Gastroesophageal sphincter (tissue), 4 donors: ENCODE measurements at regions not wholly inside any gene's neighbourhood (a gene's known extent, or its start where the extent isn't known, plus 50 kb on each side); places are given as distances from the start of the nearest gene placed in this dataset.
A peak's percentile ranks its signal among the peaks of the same experiment; 100 is the strongest.
"Not testable (repeated sequence)": the region's sequence is repeated elsewhere in the genome, so short reads cannot be mapped to it uniquely, and the experiment has no call there.

Source experiments
- ATAC-seq: fragments of 150-250 bp; one replicate; pipeline ENCODE4 v1.9.1; 2016; ENCODE audit warnings: mild to moderate bottlenecking, moderate library complexity
- H3K27ac ChIP-seq, 4 donors: fragments of 200-600 bp; sonication (generic) in 3 of 4; 1 replicate in 3 of 4; 2 replicates in 1 of 4; pipeline ENCODE4 v1.5.1; 2016 to 2019
- H3K27me3 ChIP-seq: fragments of 200-600 bp; sonication (generic); one replicate; pipeline ENCODE4 v1.5.1; 2019
- H3K36me3 ChIP-seq, 2 donors: fragments of 200-600 bp; sonication (generic); one replicate each; pipeline ENCODE4 v1.5.1; 2019; ENCODE audit warnings: control low read depth in 1 of 2
- H3K4me1 ChIP-seq, 3 donors: fragments of 200-600 bp; sonication (generic); 1 replicate in 2 of 3; 2 replicates in 1 of 3; pipeline ENCODE4 v1.5.1; 2016 to 2019; ENCODE audit warnings: control low read depth in 2 of 3
- H3K4me3 ChIP-seq, 2 donors: fragments of 200-600 bp; sonication (generic); one replicate each; pipeline ENCODE4 v1.5.1; 2019; ENCODE audit warnings: mild to moderate bottlenecking in 1 of 2, moderate library complexity in 1 of 2
- H3K9me3 ChIP-seq, 3 donors: fragments of 200-600 bp; sonication (generic); one replicate each; pipeline ENCODE4 v1.5.1; 2017 to 2019; ENCODE audit warnings: control low read depth in 2 of 3
- EP300 ChIP-seq: sonication (generic); formaldehyde crosslinking; IDR thresholded peaks from one replicate; pipeline ENCODE4 v1.6.1; 2017; ENCODE audit warnings: antibody characterized with exemption, mild to moderate bottlenecking
- POLR2A ChIP-seq, 2 donors: fragments of 450-650 bp; IDR thresholded peaks; one replicate each; pipeline ENCODE4 v1.6.1; 2017; ENCODE audit warnings: antibody characterized with exemption in 2 of 2, mild to moderate bottlenecking in 2 of 2, moderate library complexity in 1 of 2
- POLR2AphosphoS5 ChIP-seq: sonication (generic); formaldehyde crosslinking; IDR thresholded peaks from one replicate; pipeline ENCODE4 v1.6.1; 2017; ENCODE audit warnings: antibody characterized with exemption
- WGBS, 2 donors: methylation state at CpG; one replicate each; pipeline ENCODE4 v1.1.5; 2018; ENCODE audit warnings: low coverage in 1 of 2; 5-methylcytosine and 5-hydroxymethylcytosine counted together
- TF ChIP-seq, protein P1 (sequence below), 4 experiments: fragments of 200-600 bp in 2 of 4; fragments of 450-650 bp in 2 of 4; sonication (generic) in 1 of 4; IDR thresholded peaks; one replicate each; pipeline ENCODE4 v1.5.1; 2017 to 2019; ENCODE audit warnings: antibody characterized with exemption in 4 of 4, mild to moderate bottlenecking in 2 of 4, moderate library complexity in 2 of 4

DNA sequence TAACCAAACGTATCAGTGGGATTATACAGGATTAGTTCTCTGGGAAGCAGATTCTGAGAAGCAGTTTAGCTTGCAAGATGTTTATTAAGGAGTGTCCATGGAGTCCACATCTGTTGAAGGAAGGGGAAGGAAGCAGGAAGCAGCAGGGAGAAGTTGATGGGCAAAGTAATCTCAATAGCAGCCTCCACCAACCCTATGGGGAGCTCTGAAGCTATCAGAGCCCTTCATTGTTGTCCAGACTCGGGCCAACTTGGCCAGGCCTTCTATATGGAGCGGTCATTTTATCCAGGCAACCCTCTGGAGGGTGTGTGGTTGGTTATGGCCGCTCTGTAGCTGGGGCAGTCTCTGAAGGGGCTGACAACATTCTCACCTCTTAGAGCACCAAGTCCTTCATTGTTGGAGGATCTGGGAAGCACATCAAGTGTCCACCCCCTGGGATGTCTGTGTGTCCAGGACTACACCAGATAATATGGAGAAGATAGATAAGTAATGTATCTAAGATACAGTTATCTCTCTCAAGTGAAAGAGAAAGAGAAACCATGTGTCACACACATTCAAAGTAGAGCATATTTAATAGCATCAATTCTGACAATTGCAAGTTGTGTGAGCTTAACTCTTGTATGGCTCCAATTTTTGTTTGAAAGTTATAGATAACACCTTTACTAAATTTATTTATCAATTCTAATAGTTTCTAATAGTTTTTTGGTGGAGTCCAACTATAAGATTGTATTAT is 101.7 kb upstream of the TRIM77 start:
- no peak for TF ChIP-seq POLR2A (IDR thresholded peaks at IDR 0.05)
- TF ChIP-seq EP300, result no peak
- TF ChIP-seq POLR2AphosphoS5, result no peak
- TF ChIP-seq, protein P1, sequence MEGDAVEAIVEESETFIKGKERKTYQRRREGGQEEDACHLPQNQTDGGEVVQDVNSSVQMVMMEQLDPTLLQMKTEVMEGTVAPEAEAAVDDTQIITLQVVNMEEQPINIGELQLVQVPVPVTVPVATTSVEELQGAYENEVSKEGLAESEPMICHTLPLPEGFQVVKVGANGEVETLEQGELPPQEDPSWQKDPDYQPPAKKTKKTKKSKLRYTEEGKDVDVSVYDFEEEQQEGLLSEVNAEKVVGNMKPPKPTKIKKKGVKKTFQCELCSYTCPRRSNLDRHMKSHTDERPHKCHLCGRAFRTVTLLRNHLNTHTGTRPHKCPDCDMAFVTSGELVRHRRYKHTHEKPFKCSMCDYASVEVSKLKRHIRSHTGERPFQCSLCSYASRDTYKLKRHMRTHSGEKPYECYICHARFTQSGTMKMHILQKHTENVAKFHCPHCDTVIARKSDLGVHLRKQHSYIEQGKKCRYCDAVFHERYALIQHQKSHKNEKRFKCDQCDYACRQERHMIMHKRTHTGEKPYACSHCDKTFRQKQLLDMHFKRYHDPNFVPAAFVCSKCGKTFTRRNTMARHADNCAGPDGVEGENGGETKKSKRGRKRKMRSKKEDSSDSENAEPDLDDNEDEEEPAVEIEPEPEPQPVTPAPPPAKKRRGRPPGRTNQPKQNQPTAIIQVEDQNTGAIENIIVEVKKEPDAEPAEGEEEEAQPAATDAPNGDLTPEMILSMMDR (IDR thresholded peaks at IDR 0.05), result no peak
- H3K36me3 ChIP-seq, result no peaks in the 10 kb centered on the region
- H3K4me3 ChIP-seq, result no peak overlapping the region
- H3K9me3 ChIP-seq, result no peaks in the 10 kb centered on the region
- ATAC-seq, result no peak
- H3K4me1 ChIP-seq, result no peaks in the 10 kb centered on the region
- no peaks in the 10 kb centered on the region for H3K27me3 ChIP-seq
- no peak overlapping the region for H3K27ac ChIP-seq
- 57 to 82% methylated on average over 2 to 4 of the region's 4 CpGs for WGBS, 2 donors

DNA sequence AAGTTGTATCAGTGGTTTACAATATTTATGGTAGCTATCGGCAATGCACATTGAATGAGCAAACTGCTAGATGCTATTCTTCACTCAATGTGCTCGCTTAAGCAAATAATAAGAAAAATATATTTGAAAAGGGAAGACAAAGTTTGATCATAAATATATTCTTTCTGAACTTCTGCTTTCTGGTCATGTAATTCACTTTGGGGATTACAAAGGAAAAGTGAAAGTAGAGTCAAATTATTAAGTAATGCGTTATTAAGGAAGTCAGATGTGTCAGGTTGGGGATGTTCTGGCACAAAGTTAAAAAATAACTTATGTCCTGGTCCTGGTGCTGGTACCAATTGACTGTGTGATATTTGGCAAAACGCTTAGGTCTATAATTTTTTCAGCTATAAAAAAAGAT is 98.0 kb upstream of the TRIM77 start:
- no peaks in the 10 kb centered on the region for H3K27me3 ChIP-seq
- no peak overlapping the region for H3K4me3 ChIP-seq
- 72 to 77% methylated on average over 4 of the region's 4 CpGs for WGBS, 2 donors
- no peak overlapping the region for H3K27ac ChIP-seq
- no peak for ATAC-seq
- no peaks in the 10 kb centered on the region for H3K36me3 ChIP-seq
- no peak for TF ChIP-seq POLR2AphosphoS5
- no peak for TF ChIP-seq POLR2A (IDR thresholded peaks at IDR 0.05)
- no peak for TF ChIP-seq EP300
- TF ChIP-seq, protein P1 (IDR thresholded peaks at IDR 0.05), result no peak
- no peaks in the 10 kb centered on the region for H3K9me3 ChIP-seq
- H3K4me1 ChIP-seq, result no peaks in the 10 kb centered on the region

DNA sequence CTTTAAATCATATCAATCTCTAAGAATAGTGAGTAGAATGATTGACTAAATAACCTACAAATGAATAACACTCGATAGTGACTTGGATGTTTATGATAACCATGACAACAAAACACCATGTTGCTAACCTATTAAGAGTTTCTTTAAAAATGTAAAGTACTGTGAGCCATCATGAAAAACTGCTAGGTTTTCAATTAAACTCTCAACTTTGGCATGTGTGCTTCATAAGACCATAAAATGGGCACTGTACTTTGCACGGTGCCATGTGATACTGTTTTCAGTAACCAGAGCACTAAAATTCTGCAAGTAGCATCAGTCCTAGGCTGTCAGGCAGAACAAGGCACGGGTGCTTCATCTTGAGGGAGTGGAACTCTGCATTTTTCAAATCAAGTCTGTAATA is 96.2 kb upstream of the TRIM77 start:
- TF ChIP-seq, protein P1 (IDR thresholded peaks at IDR 0.05), result no peak
- TF ChIP-seq EP300 (no peak), POLR2A (IDR thresholded peaks at IDR 0.05) (no peak), POLR2AphosphoS5 (no peak)
- H3K4me1 ChIP-seq, result no peaks in the 10 kb centered on the region
- no peak for ATAC-seq
- no peaks in the 10 kb centered on the region for H3K27me3 ChIP-seq
- no peak overlapping the region for H3K27ac ChIP-seq
- no peak overlapping the region for H3K4me3 ChIP-seq
- no peaks in the 10 kb centered on the region for H3K36me3 ChIP-seq
- H3K9me3 ChIP-seq, result no peaks in the 10 kb centered on the region
- 66 to 74% methylated on average over 3 of the region's 3 CpGs for WGBS, 2 donors

DNA sequence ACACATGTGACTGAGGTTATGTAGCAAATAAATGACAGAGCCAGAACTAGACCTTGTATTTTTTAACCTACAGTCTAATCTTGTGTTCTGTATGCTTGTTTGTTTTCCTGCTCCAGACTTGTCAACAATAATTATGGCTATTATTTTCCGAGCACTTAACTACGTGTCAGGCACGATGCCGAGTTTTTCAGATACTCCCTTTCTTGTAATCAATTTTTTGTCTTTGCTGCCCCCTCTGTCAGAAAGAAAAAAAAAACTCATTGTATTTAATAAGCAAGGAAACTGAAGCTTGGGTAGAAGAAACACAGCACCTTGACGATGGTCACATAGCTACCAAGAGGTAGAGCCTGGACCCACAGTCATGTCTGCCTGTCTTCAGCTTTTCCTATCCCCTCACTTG is 95.7 kb upstream of the TRIM77 start:
- not testable (repeated sequence) for ATAC-seq, H3K36me3 ChIP-seq, H3K27me3 ChIP-seq, H3K9me3 ChIP-seq, H3K27ac ChIP-seq, H3K4me1 ChIP-seq, H3K4me3 ChIP-seq
- TF ChIP-seq, protein P1 (IDR thresholded peaks at IDR 0.05), result peak in 1 of 4 experiments; percentile 26
- 23 to 36% methylated on average over 5 of the region's 5 CpGs for WGBS, 2 donors

DNA sequence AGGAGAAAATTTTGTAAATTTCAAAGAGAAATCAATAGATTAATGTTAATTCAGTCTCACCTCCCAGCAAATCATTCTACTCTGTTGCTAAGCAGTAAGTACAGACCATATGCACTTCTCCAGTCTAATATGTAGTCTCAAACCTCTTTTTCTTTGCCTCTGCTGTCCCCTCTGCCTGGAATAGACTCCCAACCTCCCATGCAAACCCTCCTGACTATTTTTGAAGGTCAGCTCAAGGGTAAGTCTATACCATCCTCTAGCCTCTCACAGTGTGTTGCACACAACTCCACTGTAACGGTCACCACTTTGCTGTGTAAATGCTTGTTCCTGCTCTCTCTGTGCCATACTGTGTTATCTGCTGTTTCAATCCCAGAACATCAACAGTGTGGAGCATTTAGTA is 94.5 kb upstream of the TRIM77 start:
- not testable (repeated sequence) for ATAC-seq, H3K9me3 ChIP-seq, H3K36me3 ChIP-seq, H3K27ac ChIP-seq, H3K27me3 ChIP-seq, H3K4me3 ChIP-seq, H3K4me1 ChIP-seq
- 100% methylated on average over 1 of the region's 1 CpG for WGBS, 2 donors

DNA sequence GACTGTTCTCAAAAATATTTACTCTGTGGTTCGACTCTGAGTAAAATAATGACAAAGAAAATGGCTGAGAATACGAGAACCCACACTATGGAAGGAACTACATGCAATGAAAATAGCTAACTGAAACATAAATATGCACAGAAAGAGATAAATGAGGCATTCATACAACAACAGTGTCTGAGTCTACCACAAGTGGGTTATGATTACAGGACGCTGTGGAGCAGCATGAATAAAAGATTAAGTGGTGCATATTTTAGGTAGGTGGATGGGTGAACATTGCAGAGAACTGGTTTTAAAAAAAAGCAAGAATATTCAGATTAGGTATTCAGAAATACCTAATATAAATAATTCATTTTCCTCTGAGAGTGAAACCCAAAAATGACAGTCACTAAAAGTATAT is 93.9 kb upstream of the TRIM77 start:
- not testable (repeated sequence) for H3K27ac ChIP-seq, H3K4me3 ChIP-seq
- WGBS, 2 donors, result 53 to 63% methylated on average over 3 of the region's 3 CpGs

More for the DNA sequence above, 93.9 kb upstream of the TRIM77 start:
- not testable (repeated sequence) for H3K9me3 ChIP-seq, H3K36me3 ChIP-seq, H3K4me1 ChIP-seq, H3K27me3 ChIP-seq, ATAC-seq
